ENCODE measurements at regions not wholly inside any gene's neighbourhood (a gene's known extent, or its start where the extent isn't known, plus 50 kb on each side); places are given as distances from the start of the nearest gene placed in this dataset.

- no peak for DNase-seq (ENCODE audit: low read depth in 2 of 2)
Observed at GRCh38 chr7:157482025-157482424, 145.2 kb downstream of the DNAJB6 start.

- no peak for DNase-seq (ENCODE audit: low read depth in 2 of 2)
Observed at GRCh38 chr7:157482517-157483087, 145.8 kb downstream of the DNAJB6 start.

GRCh38 chr7:157483515-157483914 is 146.7 kb downstream of the DNAJB6 start:
- DNase-seq (ENCODE audit: low read depth in 2 of 2): no peak

- DNase-seq (ENCODE audit: low read depth in 2 of 2): no peak
Observed at GRCh38 chr7:157483971-157484410, 147.2 kb downstream of the DNAJB6 start.

- no peak for DNase-seq (ENCODE audit: low read depth in 2 of 2)
Observed at GRCh38 chr7:157484411-157485081, 147.7 kb downstream of the DNAJB6 start.

GRCh38 chr7:157485361-157485831 is 148.6 kb downstream of the DNAJB6 start:
- DNase-seq (ENCODE audit: low read depth in 2 of 2): no peak

- DNase-seq (ENCODE audit: low read depth in 2 of 2): no peak
Observed at GRCh38 chr7:157486007-157486755, 149.4 kb downstream of the DNAJB6 start.

GRCh38 chr7:157487046-157487770 is 150.4 kb downstream of the DNAJB6 start:
- DNase-seq (ENCODE audit: low read depth in 2 of 2): no peak

GRCh38 chr7:157488281-157488680 is 151.5 kb downstream of the DNAJB6 start:
- no peak for DNase-seq (ENCODE audit: low read depth in 2 of 2)

GRCh38 chr7:157488966-157489365 is 152.2 kb downstream of the DNAJB6 start:
- no peak for DNase-seq (ENCODE audit: low read depth in 2 of 2)
